ENCODE measurements at regions not wholly inside any gene's neighbourhood (a gene's known extent, or its start where the extent isn't known, plus 50 kb on each side); places are given as distances from the start of the nearest gene placed in this dataset.
"Not testable (repeated sequence)": the region's sequence is repeated elsewhere in the genome, so short reads cannot be mapped to it uniquely, and the experiment has no call there.

DNA sequence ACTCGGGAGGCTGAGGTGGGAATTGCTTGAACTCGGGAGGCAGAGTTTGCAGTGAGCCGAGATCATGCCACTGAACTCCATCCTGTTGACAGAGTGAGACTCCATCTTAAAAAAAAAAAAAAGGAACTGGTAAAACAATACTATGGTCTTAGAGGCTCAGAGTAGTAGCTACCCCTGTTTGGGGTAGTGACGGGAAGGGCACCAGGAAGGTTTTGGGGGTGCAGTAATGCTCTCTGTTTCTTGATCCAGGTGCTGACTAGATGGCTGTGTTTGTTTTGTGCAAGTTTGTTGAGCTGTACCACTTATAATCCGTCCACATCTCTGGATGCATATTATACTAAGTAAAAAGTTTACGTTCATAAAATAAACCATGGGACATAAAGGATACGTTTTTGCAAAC is 765.8 kb upstream of the TPTE start (continued):
- TF ChIP-seq ZNF23 (tag by site-specific recombination; IDR thresholded peaks at IDR 0.05; ENCODE audit: borderline replicate concordance) (no peak), ZNF280D (tag by site-specific recombination; IDR thresholded peaks at IDR 0.05) (no peak), EGR2 (tag by site-specific recombination; IDR thresholded peaks at IDR 0.05; ENCODE audit: low read depth) (no peak)

DNA sequence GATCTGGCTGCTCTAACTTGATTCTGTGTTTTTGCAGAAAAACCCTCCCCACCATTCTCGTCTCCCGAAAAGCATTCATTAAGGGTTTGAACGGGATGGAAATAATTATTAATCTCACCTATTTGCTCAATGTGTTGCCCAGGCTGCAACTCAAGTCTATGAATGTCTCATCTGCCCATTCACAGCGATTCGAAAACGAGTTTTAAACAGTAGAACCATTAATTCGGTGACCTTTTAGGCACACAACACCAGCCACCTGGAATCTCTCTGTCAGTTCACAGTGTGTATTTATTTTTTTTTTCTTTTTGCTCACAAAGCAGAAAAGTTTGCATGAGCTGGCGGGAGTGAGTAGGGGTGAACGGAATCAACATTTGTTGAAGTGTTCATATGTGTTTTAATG is 764.7 kb upstream of the TPTE start:
- no peak for TF ChIP-seq ZFP37 (tag by site-specific recombination; IDR thresholded peaks at IDR 0.05)
- no peak for TF ChIP-seq ZNF561 (tag by site-specific recombination; IDR thresholded peaks at IDR 0.05; ENCODE audit: borderline replicate concordance)
- TF ChIP-seq ZBTB1 (tag by site-specific recombination; IDR thresholded peaks at IDR 0.05): no peak
- TF ChIP-seq MEIS1 (CRISPR knock-in tag; IDR thresholded peaks at IDR 0.05; ENCODE audit: borderline replicate concordance): no peak
- no peak for TF ChIP-seq ELK4 (IDR thresholded peaks at IDR 0.05; ENCODE audit: borderline replicate concordance, low read depth, low read length)
- TF ChIP-seq OVOL3 (tag by site-specific recombination; IDR thresholded peaks at IDR 0.05): no peak
- TF ChIP-seq ZNF529 (tag by site-specific recombination; IDR thresholded peaks at IDR 0.05; ENCODE audit: insufficient replicate concordance): no peak
- TF ChIP-seq SP7 (tag by site-specific recombination; IDR thresholded peaks at IDR 0.05): no peak
- TF ChIP-seq MYNN (tag by site-specific recombination; IDR thresholded peaks at IDR 0.05; ENCODE audit: borderline replicate concordance): no peak
- TF ChIP-seq ZNF19 (tag by site-specific recombination; IDR thresholded peaks at IDR 0.05; ENCODE audit: low read depth): no peak
- TF ChIP-seq ZNF114 (tag by site-specific recombination; IDR thresholded peaks at IDR 0.05): no peak
- no peak for TF ChIP-seq RBAK (tag by site-specific recombination; IDR thresholded peaks at IDR 0.05)
- TF ChIP-seq ZNF140 (tag by site-specific recombination; IDR thresholded peaks at IDR 0.05): no peak
- no peak for TF ChIP-seq ZNF324 (tag by site-specific recombination; IDR thresholded peaks at IDR 0.05)
- TF ChIP-seq TCF7L2 (IDR thresholded peaks at IDR 0.05; ENCODE audit: borderline replicate concordance, low read depth, low read length): no peak
- no peak for TF ChIP-seq ZBTB8A (tag by site-specific recombination; IDR thresholded peaks at IDR 0.05)
- TF ChIP-seq, protein P1, sequence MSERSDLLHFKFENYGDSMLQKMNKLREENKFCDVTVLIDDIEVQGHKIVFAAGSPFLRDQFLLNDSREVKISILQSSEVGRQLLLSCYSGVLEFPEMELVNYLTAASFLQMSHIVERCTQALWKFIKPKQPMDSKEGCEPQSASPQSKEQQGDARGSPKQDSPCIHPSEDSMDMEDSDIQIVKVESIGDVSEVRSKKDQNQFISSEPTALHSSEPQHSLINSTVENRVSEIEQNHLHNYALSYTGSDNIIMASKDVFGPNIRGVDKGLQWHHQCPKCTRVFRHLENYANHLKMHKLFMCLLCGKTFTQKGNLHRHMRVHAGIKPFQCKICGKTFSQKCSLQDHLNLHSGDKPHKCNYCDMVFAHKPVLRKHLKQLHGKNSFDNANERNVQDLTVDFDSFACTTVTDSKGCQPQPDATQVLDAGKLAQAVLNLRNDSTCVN (tag by site-specific recombination; optimal IDR thresholded peaks at IDR 0.05): no peak
- no peak for TF ChIP-seq ZNF521 (tag by site-specific recombination; IDR thresholded peaks at IDR 0.05)
- no peak for TF ChIP-seq ZNF175 (tag by site-specific recombination; IDR thresholded peaks at IDR 0.05)
- ChIA-PET CTCF (no interaction called here), POLR2A (no interaction called here)
- no peak overlapping the region for H3K27ac ChIP-seq (ENCODE audit: extremely low read depth, low read depth, low read length)
- H3K4me3 ChIP-seq (ENCODE audit: low read depth, low read length): no peak overlapping the region
- no peaks in the 10 kb centered on the region for H3K4me1 ChIP-seq (ENCODE audit: control insufficient read depth, insufficient read depth, low read length)
- no peaks in the 10 kb centered on the region for H3K36me3 ChIP-seq (ENCODE audit: control insufficient read depth in 2 of 2, insufficient read depth in 1 of 2, low read length in 2 of 2)
- no peaks in the 10 kb centered on the region; the same call in 1 of the 2 replicates for H3K9me3 ChIP-seq (ENCODE audit: control insufficient read depth, insufficient read depth, low read depth, low read length)

GRCh38 chr21:9757118-9757517 is 764.3 kb upstream of the TPTE start:
- H3K4me3 ChIP-seq (ENCODE audit: low read depth, low read length); H3K4me1 ChIP-seq (ENCODE audit: control insufficient read depth, insufficient read depth, low read length); POLR2A ChIA-PET; H3K9me3 ChIP-seq (ENCODE audit: control insufficient read depth, insufficient read depth, low read depth, low read length); H3K36me3 ChIP-seq (ENCODE audit: control insufficient read depth in 2 of 2, insufficient read depth in 1 of 2, low read length in 2 of 2); H3K27ac ChIP-seq (ENCODE audit: extremely low read depth, low read depth, low read length); CTCF ChIA-PET: not testable (repeated sequence)

DNA sequence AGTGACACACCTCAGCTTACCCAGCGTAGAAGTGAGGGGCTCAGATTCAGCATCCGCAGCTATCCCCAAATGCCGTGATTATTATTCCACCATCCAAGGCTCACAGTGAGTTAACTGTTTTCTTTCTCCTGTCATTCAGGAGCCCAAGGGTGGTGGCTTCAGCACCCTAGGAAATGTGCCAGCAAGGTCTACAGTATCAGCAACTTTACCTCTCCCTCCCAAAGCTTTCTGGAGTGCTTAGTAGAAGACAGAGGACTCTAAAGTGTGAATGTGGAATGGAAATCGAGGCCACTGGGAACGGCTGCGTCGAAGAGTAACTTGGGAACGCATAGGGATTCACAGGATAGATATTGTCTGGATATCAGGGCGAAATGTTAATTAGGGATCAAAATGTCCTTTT is 763.8 kb upstream of the TPTE start:
- H3K4me3 ChIP-seq (ENCODE audit: low read depth, low read length); H3K9me3 ChIP-seq (ENCODE audit: control insufficient read depth, insufficient read depth, low read depth, low read length); CTCF ChIA-PET; H3K4me1 ChIP-seq (ENCODE audit: control insufficient read depth, insufficient read depth, low read length); H3K27ac ChIP-seq (ENCODE audit: extremely low read depth, low read depth, low read length); H3K36me3 ChIP-seq (ENCODE audit: control insufficient read depth in 2 of 2, insufficient read depth in 1 of 2, low read length in 2 of 2); POLR2A ChIA-PET: not testable (repeated sequence)
